ENCODE measurements at regions not wholly inside any gene's neighbourhood (a gene's known extent, or its start where the extent isn't known, plus 50 kb on each side); places are given as distances from the start of the nearest gene placed in this dataset.

GRCh38 chr10:124273141-124273540 lies 145.6 kb downstream of the OAT start:
- H3K27ac ChIP-seq: no peak overlapping the region
- no peaks in the 10 kb centered on the region for H3K36me3 ChIP-seq
- 44% methylated on average over 1 of the region's 1 CpG for WGBS, 2 donors (ENCODE audit: low coverage in 1 of 2)
- H3K27me3 ChIP-seq: no peaks in the 10 kb centered on the region
- TF ChIP-seq POLR2AphosphoS5 (IDR thresholded peaks at IDR 0.05): no peak
- no peak for TF ChIP-seq EP300 (IDR thresholded peaks at IDR 0.05)
- no peak for TF ChIP-seq POLR2A (IDR thresholded peaks at IDR 0.05)
- no peak for TF ChIP-seq CTCF (IDR thresholded peaks at IDR 0.05)
- no peak for ATAC-seq
- peaks cover 0 to 24% (median 2%) of the 10 kb centered on the region in 3 donors for H3K9me3 ChIP-seq
- no peaks in the 10 kb centered on the region for H3K4me1 ChIP-seq
- H3K4me3 ChIP-seq: no peak overlapping the region

- no peak for ATAC-seq
- Histone ChIP-seq H3K27ac (no peak overlapping the region), H3K4me1 (peaks cover 0 to 2% (median 0%) of the 10 kb centered on the region in 3 donors), H3K27me3 (no peaks in the 10 kb centered on the region), H3K36me3 (no peaks in the 10 kb centered on the region), H3K4me3 (no peak overlapping the region), H3K9me3 (peaks cover 0 to 24% (median 2%) of the 10 kb centered on the region in 3 donors)
- WGBS, 2 donors (ENCODE audit: low coverage in 1 of 2): 82 to 97% methylated on average over 3 of the region's 4 CpGs
- no peak for TF ChIP-seq POLR2A (IDR thresholded peaks at IDR 0.05)
- no peak for TF ChIP-seq EP300 (IDR thresholded peaks at IDR 0.05)
- no peak for TF ChIP-seq POLR2AphosphoS5 (IDR thresholded peaks at IDR 0.05)
- no peak for TF ChIP-seq CTCF (IDR thresholded peaks at IDR 0.05)
These were observed 147.0 kb downstream of the OAT start for GRCh38 chr10:124271676-124272075.

- Histone ChIP-seq H3K36me3 (no peaks in the 10 kb centered on the region), H3K9me3 (peaks cover 0 to 24% (median 2%) of the 10 kb centered on the region in 3 donors), H3K4me3 (no peak overlapping the region), H3K4me1 (peaks cover 0 to 9% (median 0%) of the 10 kb centered on the region in 3 donors), H3K27me3 (no peaks in the 10 kb centered on the region), H3K27ac (no peak overlapping the region)
- TF ChIP-seq POLR2AphosphoS5 (IDR thresholded peaks at IDR 0.05): no peak
- TF ChIP-seq CTCF (IDR thresholded peaks at IDR 0.05): no peak
- TF ChIP-seq POLR2A (IDR thresholded peaks at IDR 0.05): no peak
- no peak for TF ChIP-seq EP300 (IDR thresholded peaks at IDR 0.05)
- ATAC-seq: no peak
- WGBS, 2 donors (ENCODE audit: low coverage in 1 of 2): 70 to 82% methylated on average over 3 to 4 of the region's 8 CpGs
These were observed 148.0 kb downstream of the OAT start for GRCh38 chr10:124270530-124271327.

GRCh38 chr10:124268976-124269375 lies 149.7 kb downstream of the OAT start:
- Histone ChIP-seq H3K27me3 (no peaks in the 10 kb centered on the region), H3K36me3 (no peaks in the 10 kb centered on the region), H3K27ac (no peak overlapping the region), H3K4me3 (no peak overlapping the region), H3K4me1 (peaks cover 0 to 9% (median 0%) of the 10 kb centered on the region in 3 donors), H3K9me3 (peaks cover 0 to 23% (median 2%) of the 10 kb centered on the region in 3 donors)
- 84% methylated on average over 5 of the region's 5 CpGs; no CpG with 5 or more reads in 1 of the 2 donors for WGBS, 2 donors (ENCODE audit: low coverage in 1 of 2)
- TF ChIP-seq POLR2A (IDR thresholded peaks at IDR 0.05): no peak
- TF ChIP-seq POLR2AphosphoS5 (IDR thresholded peaks at IDR 0.05): no peak
- no peak for TF ChIP-seq EP300 (IDR thresholded peaks at IDR 0.05)
- no peak for TF ChIP-seq CTCF (IDR thresholded peaks at IDR 0.05)
- no peak for ATAC-seq

Measured in gastroesophageal sphincter (tissue), 4 donors.